ENCODE measurements at regions not wholly inside any gene's neighbourhood (a gene's known extent, or its start where the extent isn't known, plus 50 kb on each side); places are given as distances from the start of the nearest gene placed in this dataset.

- no peak overlapping the region for H3K4me3 Mint-ChIP-seq
- ATAC-seq (no peak), DNase-seq (no peak)
- H3K27ac ChIP-seq (ENCODE audit: low read length): no peak overlapping the region
- H3K9me3 ChIP-seq (ENCODE audit: control insufficient read depth, insufficient read depth, low read length): no peaks in the 10 kb centered on the region
- no peak overlapping the region for H3K4me3 ChIP-seq (ENCODE audit: low read length)
- intact Hi-C loops (cut with micrococcal nuclease): no loop called here
- 91% methylated on average over 16 of the region's 16 CpGs for WGBS (ENCODE audit: insufficient coverage)
- H3K4me1 ChIP-seq (ENCODE audit: control insufficient read depth, insufficient read depth, low read length): no peaks in the 10 kb centered on the region
- H3K36me3 ChIP-seq (ENCODE audit: control insufficient read depth, insufficient read depth, low read length): no peaks in the 10 kb centered on the region
- H3K27ac Mint-ChIP-seq: no peak overlapping the region
- TF ChIP-seq CTCF (IDR thresholded peaks at IDR 0.05): no peak
- H3K36me3 Mint-ChIP-seq: no peaks in the 10 kb centered on the region
- H3K27me3 Mint-ChIP-seq (ENCODE audit: low read depth in 2 of 2): no peaks in the 10 kb centered on the region
- no peaks in the 10 kb centered on the region for H3K27me3 ChIP-seq (ENCODE audit: control insufficient read depth, insufficient read depth, low read length)
- H3K9me3 Mint-ChIP-seq: peaks cover 0 to 2% of the 10 kb centered on the region in 2 donors
- H3K4me1 Mint-ChIP-seq: no peaks in the 10 kb centered on the region
Measured at GRCh38 chr7:20560325-20561180, 54.9 kb upstream of the ABCB5 start.

GRCh38 chr7:20561466-20561865, 54.0 kb upstream of the ABCB5 start:
- DNase-seq (no peak), ATAC-seq (no peak)
- Mint-ChIP-seq H3K4me3 (no peak overlapping the region), H3K27me3 (ENCODE audit: low read depth in 2 of 2) (no peaks in the 10 kb centered on the region), H3K27ac (no peak overlapping the region), H3K9me3 (peaks cover 0 to 2% of the 10 kb centered on the region in 2 donors), H3K4me1 (no peaks in the 10 kb centered on the region), H3K36me3 (no peaks in the 10 kb centered on the region)
- 99% methylated on average over 4 of the region's 4 CpGs for WGBS (ENCODE audit: insufficient coverage)
- Histone ChIP-seq H3K27me3 (ENCODE audit: control insufficient read depth, insufficient read depth, low read length) (no peaks in the 10 kb centered on the region), H3K4me3 (ENCODE audit: low read length) (no peak overlapping the region), H3K4me1 (ENCODE audit: control insufficient read depth, insufficient read depth, low read length) (no peaks in the 10 kb centered on the region), H3K36me3 (ENCODE audit: control insufficient read depth, insufficient read depth, low read length) (no peaks in the 10 kb centered on the region), H3K9me3 (ENCODE audit: control insufficient read depth, insufficient read depth, low read length) (no peaks in the 10 kb centered on the region), H3K27ac (ENCODE audit: low read length) (no peak overlapping the region)
- intact Hi-C loops (cut with micrococcal nuclease): no loop called here
- no peak for TF ChIP-seq CTCF (IDR thresholded peaks at IDR 0.05)

GRCh38 chr7:20561908-20562307, 53.6 kb upstream of the ABCB5 start:
- no peak overlapping the region for H3K27ac Mint-ChIP-seq
- intact Hi-C loops (cut with micrococcal nuclease): no loop called here
- no peaks in the 10 kb centered on the region for H3K36me3 ChIP-seq (ENCODE audit: control insufficient read depth, insufficient read depth, low read length)
- no peak for TF ChIP-seq CTCF (IDR thresholded peaks at IDR 0.05)
- no peaks in the 10 kb centered on the region for H3K36me3 Mint-ChIP-seq
- H3K27ac ChIP-seq (ENCODE audit: low read length): no peak overlapping the region
- H3K4me3 Mint-ChIP-seq: no peak overlapping the region
- H3K9me3 Mint-ChIP-seq: peaks cover 0 to 2% of the 10 kb centered on the region in 2 donors
- no peaks in the 10 kb centered on the region for H3K4me1 ChIP-seq (ENCODE audit: control insufficient read depth, insufficient read depth, low read length)
- H3K4me3 ChIP-seq (ENCODE audit: low read length): no peak overlapping the region
- ATAC-seq (no peak), DNase-seq (no peak)
- no peaks in the 10 kb centered on the region for H3K27me3 ChIP-seq (ENCODE audit: control insufficient read depth, insufficient read depth, low read length)
- no peaks in the 10 kb centered on the region for H3K9me3 ChIP-seq (ENCODE audit: control insufficient read depth, insufficient read depth, low read length)
- no peaks in the 10 kb centered on the region for H3K27me3 Mint-ChIP-seq (ENCODE audit: low read depth in 2 of 2)
- H3K4me1 Mint-ChIP-seq: no peaks in the 10 kb centered on the region

GRCh38 chr7:20562461-20562860, 53.0 kb upstream of the ABCB5 start:
- Mint-ChIP-seq H3K36me3 (no peaks in the 10 kb centered on the region), H3K4me1 (no peaks in the 10 kb centered on the region), H3K27ac (no peak overlapping the region), H3K27me3 (ENCODE audit: low read depth in 2 of 2) (no peaks in the 10 kb centered on the region), H3K9me3 (peaks cover 1 to 4% of the 10 kb centered on the region in 2 donors), H3K4me3 (no peak overlapping the region)
- Histone ChIP-seq H3K27ac (ENCODE audit: low read length) (no peak overlapping the region), H3K27me3 (ENCODE audit: control insufficient read depth, insufficient read depth, low read length) (no peaks in the 10 kb centered on the region), H3K4me3 (ENCODE audit: low read length) (no peak overlapping the region), H3K9me3 (ENCODE audit: control insufficient read depth, insufficient read depth, low read length) (no peaks in the 10 kb centered on the region), H3K36me3 (ENCODE audit: control insufficient read depth, insufficient read depth, low read length) (no peaks in the 10 kb centered on the region), H3K4me1 (ENCODE audit: control insufficient read depth, insufficient read depth, low read length) (no peaks in the 10 kb centered on the region)
- no peak for ATAC-seq
- WGBS (ENCODE audit: insufficient coverage): 75% methylated on average over 4 of the region's 4 CpGs
- DNase-seq: no peak
- no peak for TF ChIP-seq CTCF (IDR thresholded peaks at IDR 0.05)
- intact Hi-C loops (cut with micrococcal nuclease): no loop called here

Data from natural killer cell (primary cell).